Kidney glomerular epithelial cell (primary cell): ENCODE measurements at regions not wholly inside any gene's neighbourhood (a gene's known extent, or its start where the extent isn't known, plus 50 kb on each side); places are given as distances from the start of the nearest gene placed in this dataset.
A peak's percentile ranks its signal among the peaks of the same experiment; 100 is the strongest.
"Not testable (repeated sequence)": the region's sequence is repeated elsewhere in the genome, so short reads cannot be mapped to it uniquely, and the experiment has no call there.

Experiments used
- DNase-seq: peaks from one replicate; lab custom pipeline; 2025; lab: John Stamatoyannopoulos, UW

DNA sequence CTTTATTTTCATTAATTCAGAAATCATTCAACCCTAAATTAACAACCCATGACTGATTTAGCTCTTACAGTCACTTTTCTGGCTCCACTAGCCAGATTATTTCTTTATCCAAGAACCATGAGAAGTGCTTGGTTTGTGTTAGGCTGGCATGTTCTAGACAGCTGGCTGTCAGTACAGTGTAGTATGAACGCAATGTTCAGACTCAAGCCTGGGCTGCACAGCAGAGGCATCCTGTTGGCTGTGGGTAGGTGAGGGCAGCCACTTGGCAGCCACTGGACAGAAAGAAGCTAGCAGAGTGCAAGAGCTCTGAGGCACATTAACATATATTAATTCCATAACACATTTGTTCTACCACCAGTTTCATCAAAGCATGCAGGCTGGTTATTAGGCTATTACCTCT, 522.9 kb upstream of the FSHR start:
- no peak for DNase-seq

DNA sequence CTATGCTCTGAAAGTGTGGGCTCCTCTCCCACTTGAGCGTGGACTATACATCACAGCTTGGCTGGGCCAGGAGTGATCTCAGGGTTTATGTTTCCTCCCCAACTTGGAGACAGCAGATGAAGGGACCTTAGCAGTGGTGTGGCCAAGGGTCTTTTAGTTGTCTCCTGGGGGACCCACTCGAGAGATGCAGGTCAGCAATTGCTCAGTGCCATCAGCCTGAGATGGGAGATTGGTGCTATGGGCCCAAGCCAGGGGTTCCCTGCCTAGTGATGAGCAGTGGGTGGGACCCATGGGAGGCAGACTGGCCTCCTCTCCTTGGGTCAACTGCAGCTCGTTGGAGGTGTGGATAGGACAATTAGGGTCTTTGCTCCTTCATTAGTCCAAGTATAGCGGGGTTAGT, 510.5 kb upstream of the FSHR start:
- no peak for DNase-seq

DNA sequence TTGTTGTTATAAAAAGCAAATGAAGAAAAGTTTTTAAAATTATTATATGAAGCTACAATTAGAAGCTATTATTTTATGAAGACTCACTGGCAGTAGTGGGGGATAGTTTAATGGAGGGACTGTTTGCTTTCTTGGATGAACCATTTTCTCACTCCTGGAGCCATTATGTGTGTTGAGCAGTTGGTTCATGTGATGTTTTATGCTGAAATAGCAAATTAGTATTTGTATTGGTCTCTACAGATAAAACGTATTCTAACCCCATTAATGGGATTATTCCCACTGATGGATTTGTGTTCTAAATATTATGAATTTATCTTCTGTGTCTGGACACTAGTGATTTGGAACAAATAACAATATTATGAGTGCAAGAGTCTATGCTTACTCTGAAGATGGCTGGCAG, 507.5 kb upstream of the FSHR start:
- no peak for DNase-seq

DNA sequence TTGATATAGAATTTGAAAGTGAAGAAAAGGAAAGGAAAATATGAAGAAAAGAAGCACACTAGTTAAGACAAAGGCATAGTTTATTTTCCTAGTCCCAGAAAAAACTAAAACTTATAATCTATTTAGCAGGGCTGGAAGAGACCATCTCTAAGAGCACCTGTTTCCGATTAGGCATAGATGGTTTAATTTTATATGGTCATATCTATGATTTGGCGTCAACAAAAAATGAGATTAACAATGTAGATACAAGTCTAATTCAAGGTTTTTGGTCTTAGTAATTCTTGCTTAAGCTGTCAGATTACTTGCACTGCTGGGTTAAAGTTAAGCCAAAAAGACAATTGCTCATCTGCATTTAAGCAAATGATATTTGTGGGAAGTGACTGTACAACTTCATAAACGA, 502.5 kb upstream of the FSHR start:
- no peak for DNase-seq

DNA sequence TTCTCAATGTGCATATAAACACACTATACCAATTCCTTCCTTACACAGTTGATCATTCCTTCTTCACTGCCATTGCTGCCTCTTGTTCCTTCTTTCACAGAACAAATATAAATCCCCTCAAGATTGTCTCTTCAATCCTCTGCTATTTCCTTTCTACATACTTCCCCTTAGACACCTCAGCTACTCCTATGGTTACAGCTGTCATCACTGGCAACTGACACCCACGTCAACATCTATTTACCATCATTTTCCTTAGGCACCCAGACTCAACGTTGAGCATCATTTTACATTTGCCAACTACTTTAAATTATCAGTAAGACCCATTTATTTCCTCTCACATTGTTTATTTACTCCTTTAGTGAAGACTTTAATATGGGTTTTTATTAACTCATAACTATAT, 488.8 kb upstream of the FSHR start:
- no peak for DNase-seq

DNA sequence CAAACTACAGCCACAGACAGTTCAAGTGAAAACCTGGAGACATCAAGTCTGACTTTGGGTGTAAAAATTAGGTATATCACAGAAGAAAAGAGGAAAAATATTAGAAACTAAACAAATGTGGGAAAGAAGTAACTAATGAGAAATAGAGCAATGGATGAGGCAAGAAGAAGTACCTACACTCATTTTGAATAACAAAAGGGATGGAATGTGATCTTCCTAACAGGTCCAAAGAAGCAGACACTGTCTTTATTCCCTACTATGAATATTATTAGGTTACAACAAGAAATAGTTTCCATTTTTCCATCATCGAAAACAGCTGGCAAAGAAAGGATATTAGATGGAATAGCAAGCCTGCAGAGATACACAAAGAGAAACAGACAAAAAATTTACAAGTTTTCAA, 486.3 kb upstream of the FSHR start:
- DNase-seq: no peak

DNA sequence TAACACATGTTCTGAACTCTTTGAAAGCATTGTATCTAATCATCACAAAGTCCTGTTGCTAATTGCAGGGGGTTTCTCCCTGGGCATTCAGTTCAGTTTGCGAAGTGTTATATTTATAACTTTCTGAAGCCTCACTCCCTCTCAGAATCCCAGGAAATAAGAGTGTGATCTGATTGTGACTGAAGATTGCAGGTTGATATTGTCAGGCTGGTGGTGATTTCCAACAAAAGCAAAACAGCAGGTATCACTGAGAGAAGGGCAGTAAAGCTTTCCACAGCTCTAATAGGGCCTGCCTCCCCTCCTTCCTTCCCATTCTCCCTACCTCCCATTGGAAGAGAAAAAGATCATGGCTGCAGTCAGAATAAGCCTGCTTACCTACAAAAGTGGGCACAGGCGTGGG, 466.7 kb upstream of the FSHR start:
- no peak for DNase-seq

DNA sequence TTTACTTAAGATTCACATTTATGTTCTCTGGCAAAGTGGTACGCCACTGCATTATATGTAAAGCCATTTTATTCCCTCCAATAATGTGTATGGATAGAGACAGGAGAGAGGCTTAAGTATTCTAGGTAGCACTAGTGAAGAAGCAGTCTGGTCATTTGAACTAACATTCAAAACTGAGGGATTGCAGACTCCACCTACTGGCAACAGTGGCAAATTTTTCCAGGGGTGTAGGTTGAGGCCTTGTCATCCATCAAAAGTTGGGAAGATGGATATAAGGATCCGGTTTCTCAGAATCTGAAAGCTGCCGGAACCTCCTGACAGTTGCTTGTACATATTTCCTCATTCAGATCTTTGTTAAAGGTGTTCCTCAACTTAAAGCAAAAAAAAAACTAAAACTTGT, 465.5 kb upstream of the FSHR start:
- peak; percentile 1 for DNase-seq

DNA sequence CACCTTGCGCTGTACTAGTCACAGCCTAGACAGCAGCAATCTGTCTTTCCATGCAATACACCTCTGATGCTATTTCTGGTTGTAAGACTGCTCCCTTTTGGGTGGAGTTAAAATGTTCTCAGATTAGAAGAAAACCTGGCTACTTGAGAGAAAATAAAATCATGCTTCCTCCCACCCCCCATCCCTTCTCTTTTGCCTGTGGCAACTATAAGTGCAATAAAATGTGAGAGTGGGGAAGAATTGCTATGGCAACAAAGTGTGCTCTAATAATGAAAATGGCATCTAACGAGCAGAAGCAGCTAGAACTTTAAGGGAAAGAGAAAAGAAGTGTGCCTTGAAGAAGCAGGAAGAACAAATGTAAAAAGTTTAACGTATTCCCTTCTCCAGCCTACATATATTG, 464.2 kb upstream of the FSHR start:
- DNase-seq: no peak

DNA sequence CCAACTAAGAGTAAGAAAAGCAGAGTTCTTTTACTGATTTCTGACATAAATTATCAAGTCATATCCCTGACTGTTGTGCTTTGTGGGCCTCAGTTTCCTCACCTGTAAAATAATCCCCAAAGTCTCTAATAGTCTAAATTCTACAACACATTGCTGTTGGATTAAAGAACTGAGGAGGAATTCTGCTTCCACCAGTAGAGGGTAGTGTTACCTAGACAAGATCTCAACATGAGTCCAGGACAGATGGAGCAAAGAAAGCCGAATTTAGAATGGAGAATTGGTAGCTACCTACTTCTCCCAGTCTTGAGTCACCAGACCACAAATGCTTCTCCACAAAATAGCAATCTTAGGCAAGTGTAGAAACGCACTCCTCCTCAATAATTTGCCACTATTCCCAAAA, 462.5 kb upstream of the FSHR start:
- peak; percentile 7 for DNase-seq

DNA sequence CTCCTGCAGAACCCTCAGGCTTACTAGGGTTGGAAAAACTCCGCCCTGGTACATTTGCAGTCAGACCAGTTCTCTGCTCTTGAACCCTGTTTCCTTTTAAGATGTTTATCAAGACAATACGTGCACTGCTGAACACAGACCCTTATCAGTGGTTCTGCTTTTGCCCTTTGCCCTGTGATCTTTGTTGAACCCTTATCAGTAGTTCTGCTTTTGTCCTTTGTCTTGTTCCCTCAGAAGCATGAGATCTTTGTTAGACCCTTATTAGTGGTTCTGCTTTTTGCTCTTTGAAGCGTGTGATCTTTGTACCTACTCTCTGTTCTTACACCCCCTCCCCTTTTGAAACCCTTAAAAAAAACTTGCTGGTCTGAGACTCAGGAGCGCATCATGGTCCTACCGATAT, 457.5 kb upstream of the FSHR start:
- DNase-seq: not testable (repeated sequence)

DNA sequence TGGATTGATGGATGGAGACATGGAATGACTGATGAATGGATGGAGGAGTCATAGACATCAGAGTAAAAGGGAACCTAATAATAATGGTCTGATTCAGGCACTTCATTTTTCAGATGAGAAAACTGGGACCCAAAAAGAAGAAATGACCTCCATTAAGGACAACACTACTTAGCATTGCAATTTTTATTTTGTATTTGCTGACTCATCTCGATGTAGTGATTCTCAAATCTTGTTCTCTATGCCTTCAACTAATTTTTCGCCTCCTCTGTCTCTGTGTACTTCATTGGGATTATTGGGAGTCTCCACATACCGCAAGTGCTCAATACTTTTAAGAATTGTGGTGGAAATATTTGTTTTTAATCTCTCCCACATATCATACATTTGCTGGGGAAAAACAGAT, 446.2 kb upstream of the FSHR start:
- DNase-seq: no peak

DNA sequence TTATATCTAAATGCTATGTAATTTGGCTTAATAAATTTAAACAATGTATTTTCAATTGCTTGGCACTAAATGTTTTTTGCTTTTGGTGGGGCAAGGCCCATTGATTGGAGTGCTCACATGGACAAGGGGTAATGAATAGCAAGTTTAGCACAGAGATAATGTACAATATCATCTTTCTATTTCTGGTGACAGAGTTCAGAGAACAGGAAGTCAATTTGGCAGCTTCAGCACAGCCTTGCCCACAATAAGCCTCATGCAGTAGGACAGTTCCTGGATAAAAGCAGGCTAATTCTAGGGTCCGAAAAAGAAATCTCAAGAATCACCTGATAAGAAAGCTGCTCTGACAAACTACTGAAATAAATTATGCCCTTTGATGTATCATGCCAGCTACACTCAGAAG, 443.9 kb upstream of the FSHR start:
- no peak for DNase-seq

DNA sequence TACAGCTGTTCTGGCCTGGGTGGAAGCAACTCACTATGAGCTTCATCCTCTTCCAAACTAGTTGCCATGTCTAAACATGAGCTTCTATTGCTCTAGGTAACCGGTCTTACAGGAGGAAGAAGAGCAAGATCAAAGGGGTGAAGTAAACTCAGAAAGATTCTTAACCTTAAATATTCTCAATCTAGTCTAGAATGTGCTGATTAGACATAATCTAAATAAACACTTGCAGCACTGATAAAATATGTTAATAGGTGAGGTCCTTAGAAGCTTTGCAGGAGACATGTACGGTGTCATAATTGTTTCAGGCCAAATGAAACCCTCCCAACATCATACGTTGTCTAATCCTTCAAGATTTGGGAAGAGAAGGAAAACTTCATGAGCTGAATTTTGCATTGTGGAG, 431.6 kb upstream of the FSHR start:
- DNase-seq: no peak

DNA sequence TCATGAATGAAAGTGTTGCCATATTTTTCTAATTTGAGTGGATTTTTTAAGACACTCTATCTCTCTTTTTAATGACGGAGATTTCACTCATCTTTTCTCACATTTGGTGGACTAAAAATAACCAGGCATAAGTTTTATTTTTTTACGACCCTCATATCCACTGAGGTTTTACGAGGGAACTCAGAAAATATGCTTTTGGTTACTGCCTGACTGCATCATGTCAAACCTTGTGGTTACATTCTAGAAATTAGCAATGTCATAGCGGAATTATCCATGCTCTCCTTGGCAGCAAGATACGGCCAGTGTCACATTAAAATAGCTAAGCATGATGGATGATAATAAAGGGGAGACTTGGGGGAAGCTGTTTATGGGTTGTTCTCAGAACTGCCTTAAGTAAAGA, 428.6 kb upstream of the FSHR start:
- no peak for DNase-seq

DNA sequence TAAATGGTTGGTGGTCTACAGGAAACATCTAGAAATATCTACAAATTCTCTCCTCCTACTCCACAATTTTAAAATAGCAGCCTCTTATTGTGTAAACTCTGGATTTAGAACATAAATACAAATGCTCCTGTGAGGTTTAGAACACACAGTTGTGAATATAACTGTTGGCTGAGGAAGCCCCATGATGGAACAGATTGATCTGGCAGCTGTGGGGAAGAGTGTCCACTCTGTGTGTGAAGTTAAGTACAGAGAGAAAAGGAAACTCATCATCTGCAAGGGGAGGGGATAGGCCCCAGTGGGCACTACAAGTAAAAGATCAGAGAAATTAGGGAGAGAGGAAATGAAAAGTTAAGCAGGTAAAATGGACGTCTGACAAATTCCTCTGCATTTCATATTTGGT, 422.7 kb upstream of the FSHR start:
- DNase-seq: no peak

DNA sequence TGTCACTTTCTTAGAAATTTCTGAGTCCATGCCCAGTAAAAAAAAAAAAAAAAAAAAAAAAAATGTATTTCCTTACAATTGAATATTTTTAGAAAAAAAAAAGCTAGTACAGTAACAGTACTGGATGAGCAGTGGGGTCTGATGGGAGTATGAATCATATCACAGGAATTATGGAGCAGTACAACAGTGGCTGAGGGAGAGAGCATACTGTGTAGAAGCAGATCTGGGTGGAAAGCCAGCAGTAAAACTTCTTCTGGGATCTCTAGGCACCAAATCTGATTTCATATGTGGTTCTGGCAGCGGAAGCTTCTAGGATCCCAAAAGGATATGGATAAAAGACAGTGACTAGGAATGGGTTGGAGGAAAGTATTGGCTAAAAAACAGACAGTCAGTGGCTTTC, 414.9 kb upstream of the FSHR start:
- no peak for DNase-seq

DNA sequence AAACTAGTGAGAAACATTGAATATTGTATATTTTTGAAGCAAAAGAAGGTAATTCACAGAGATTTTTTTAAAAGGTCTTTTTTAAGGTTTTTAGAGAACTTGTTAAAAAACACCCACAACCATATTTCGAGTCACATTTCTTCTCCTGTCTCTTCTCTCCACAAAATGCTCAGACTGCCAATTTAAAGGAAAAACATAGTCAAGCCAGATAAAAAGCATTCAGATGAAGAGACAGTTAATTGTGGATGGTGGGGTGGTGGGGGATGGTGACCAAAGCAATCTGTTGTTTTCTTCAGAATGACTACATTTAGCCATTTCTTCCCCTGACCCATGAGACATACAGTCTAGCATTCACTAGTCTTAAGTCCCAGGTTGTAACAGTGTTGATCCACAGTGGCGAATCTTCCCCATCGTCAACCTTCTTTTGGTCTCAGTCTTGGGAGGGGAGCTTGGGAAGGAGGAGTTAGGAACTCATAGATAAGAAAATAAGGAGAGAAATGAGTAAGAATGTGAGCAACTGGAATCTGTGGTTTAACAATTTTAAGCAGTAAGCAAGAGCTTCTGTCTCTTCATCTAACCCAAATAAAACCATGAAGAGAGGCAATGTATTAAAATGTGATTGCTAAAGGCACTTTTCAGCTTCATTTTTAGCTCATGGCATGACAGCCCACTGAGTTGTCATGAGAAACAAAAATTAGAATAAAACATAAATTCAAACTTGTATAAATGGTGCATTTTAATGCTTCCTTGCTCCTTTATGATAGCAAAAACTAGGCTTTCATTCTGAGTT, 413.7 kb upstream of the FSHR start:
- DNase-seq: no peak

DNA sequence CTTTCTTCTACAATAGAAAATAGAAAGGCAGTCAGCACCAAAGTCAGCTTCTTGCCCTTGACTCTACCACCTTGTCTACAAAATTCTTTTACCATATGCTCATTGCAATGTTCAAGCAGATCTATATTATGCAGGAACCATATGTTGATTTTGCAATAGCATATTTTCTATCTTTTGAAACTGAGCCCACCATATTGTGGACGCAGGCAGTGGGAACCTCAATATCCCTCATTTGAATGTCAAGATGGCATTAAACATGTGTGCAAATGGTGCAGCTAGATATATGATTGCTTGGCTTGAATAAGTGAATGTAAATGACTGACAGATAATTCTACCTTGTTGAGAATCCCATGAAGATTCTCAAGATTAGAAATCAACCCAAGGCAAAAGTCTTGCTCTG, 412.7 kb upstream of the FSHR start:
- no peak for DNase-seq

DNA sequence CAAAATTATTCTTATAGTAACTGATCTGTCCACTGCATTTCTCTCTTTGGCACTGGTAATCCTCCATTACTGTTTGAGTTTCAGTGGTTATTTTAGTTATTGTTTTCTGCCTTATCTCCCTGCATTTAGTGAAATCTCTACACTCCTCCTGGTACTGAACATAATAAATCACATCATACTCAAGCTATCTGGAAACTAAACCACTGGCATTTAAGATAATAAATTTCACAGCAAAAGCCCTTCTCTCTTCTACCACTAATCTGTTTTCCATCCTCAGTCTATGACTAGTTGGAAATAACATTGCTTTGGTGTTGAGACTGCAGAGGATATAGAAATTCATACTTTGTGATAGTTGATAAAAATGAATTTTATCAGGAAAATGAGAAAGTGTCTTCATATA, 399.3 kb upstream of the FSHR start:
- no peak for DNase-seq

DNA sequence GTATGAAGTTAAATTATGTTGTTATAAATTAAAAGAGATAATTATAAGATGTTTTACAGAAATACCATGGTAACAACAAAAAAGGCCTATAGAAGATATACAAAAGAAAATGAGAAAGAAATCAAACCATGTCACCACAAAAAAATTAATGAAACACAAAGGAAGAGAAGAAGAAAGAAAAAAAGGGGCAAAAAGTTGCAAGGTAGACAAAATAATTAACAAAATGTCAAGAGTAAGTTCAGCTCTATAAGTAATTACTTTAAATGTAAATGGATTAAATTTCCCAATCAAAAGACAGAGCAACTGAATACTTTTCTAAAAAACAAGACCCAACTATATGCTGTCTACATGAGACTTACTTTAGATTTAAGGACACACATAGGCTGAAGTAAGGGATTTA, 378.4 kb upstream of the FSHR start:
- no peak for DNase-seq

DNA sequence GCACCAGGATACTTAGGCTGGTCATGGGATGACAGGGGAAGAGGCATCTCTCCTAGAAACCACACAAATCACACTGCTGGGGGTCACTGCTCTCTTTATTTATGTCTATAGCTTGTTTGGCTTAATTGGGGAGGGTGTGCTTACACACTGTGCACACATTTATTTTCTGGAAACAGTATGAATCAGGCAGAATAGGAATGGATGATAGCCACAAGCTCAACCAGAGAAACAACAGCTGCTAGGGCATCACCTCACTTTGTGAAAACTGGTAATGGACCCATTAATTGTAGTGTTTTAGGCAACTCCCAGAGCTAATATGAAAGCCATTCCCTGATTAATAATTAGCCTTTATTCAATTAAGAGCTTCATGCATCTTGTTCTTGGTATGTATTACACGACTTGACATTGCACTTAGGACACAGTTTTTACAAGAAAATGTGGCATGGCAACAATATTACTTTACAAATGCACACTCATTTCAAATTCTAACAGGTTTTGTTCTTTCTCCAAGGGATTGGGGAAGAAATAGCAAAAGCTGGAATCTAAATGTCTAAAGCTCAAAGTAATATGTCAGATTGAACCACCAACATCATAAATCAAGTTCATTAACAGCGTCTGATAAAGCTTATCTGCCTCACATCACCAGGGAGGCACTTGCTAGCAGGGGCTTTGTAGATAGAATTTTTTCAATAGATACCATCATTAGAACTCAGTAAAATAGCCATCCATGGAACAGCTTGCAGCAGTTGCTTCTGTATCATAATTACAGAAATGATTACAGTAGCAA, 361.9 kb upstream of the FSHR start:
- DNase-seq: no peak

DNA sequence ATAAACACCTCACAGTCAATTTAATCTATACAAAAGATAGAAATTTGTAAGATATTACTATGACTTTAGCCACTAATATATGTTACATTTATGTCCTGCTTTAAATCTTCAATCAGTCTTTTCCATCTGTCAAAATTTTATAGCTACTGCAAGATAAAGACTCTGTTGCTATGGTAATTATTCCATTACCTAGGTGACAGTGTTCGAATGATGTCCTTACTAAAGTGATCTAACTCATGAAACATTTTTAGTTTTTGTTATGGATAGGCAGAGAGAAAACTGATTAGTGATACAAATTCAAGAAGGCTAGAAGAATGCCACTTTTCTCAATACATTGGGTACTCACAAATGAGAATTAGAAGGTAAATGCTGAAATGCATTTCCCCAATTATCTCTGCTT, 359.9 kb upstream of the FSHR start:
- no peak for DNase-seq

DNA sequence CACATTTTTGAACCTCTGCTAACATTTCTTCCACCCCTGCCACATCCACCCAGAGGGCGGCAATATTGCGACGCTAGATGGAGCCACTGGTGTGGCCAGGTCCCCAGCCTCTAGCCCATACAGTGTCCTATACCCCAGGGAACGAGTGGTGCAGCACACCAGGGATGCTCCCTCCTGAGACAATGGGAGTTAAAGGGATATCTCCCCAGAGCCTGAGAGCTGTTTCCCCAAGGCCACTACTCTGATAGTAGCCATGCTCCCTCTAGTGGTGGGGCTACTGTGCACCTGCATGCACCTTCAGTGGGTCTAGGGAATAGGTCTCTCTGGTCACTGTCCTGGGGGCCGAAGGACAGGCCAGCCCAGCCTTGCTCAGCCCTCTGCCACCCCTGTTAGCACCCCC, 336.4 kb upstream of the FSHR start:
- DNase-seq: no peak
